Esophagus squamous epithelium (tissue), 5 donors: ENCODE measurements at regions not wholly inside any gene's neighbourhood (a gene's known extent, or its start where the extent isn't known, plus 50 kb on each side); places are given as distances from the start of the nearest gene placed in this dataset.

Experiments
- DNase-seq: peaks from one replicate; lab custom pipeline; 2025; lab: John Stamatoyannopoulos, UW
- H3K27ac ChIP-seq, 4 donors: fragments of 200-600 bp; sonication (generic); one replicate each; pipeline ENCODE4 v1.5.1; 2016 to 2019; ENCODE audit warnings: mild to moderate bottlenecking in 1 of 4
- H3K27me3 ChIP-seq, 4 donors: fragments of 200-600 bp; sonication (generic); 1 replicate in 3 of 4; 2 replicates in 1 of 4; pipeline versions ENCODE4 v1.5.1 to v1.6.0; 2017 to 2021; ENCODE audit warnings: antibody characterized with exemption in 1 of 4
- H3K36me3 ChIP-seq, 3 donors: fragments of 200-600 bp; sonication (generic); one replicate each; pipeline ENCODE4 v1.5.1; 2016 to 2019
- H3K4me1 ChIP-seq, 3 donors: fragments of 200-600 bp; sonication (generic); one replicate each; pipeline ENCODE4 v1.5.1; 2017 to 2019
- H3K4me3 ChIP-seq, 4 donors: fragments of 200-600 bp; sonication (generic); 1 replicate in 3 of 4; 2 replicates in 1 of 4; pipeline ENCODE4 v1.5.1; 2016 to 2019; ENCODE audit warnings: mild to moderate bottlenecking in 2 of 4, moderate library complexity in 1 of 4
- H3K9me3 ChIP-seq, 3 donors: fragments of 200-600 bp; sonication (generic); one replicate each; pipeline ENCODE4 v1.5.1; 2016 to 2019
- CTCF ChIP-seq, 6 experiments: fragments of 450-650 bp in 4 of 6; fragments of 200-600 bp in 2 of 6; sonication (generic) in 2 of 6; IDR thresholded peaks; one replicate each; pipeline ENCODE4 v1.5.1; 2016 to 2019; ENCODE audit warnings: antibody characterized with exemption in 6 of 6, mild to moderate bottlenecking in 4 of 6, moderate library complexity in 4 of 6
- POLR2A ChIP-seq, 4 donors: fragments of 450-650 bp; IDR thresholded peaks; one replicate each; pipeline ENCODE4 v1.6.1; 2017; ENCODE audit warnings: antibody characterized with exemption in 4 of 4, mild to moderate bottlenecking in 4 of 4, moderate library complexity in 3 of 4
- WGBS, 2 donors: methylation state at CpG; one replicate each; pipeline ENCODE4 v1.1.5; 2018; 5-methylcytosine and 5-hydroxymethylcytosine counted together
- intact Hi-C: fragments of 100-400 bp; cut with DNase I; formaldehyde crosslinking; loops from one replicate; pipeline ENCODE4 v1.15.0; 2022
- donor health status: DM: yes; HTN: yes; CAD: no.

GRCh38 chr5:110248921-110249320, 477.6 kb downstream of the TMEM232 start:
- no peaks in the 10 kb centered on the region for H3K27me3 ChIP-seq
- no peaks in the 10 kb centered on the region for H3K36me3 ChIP-seq
- intact Hi-C loops: no loop called here
- no peaks in the 10 kb centered on the region for H3K4me1 ChIP-seq
- no peak for DNase-seq
- no peak overlapping the region for H3K4me3 ChIP-seq
- 72 to 78% methylated on average over 3 of the region's 3 CpGs for WGBS, 2 donors
- H3K9me3 ChIP-seq: no peaks in the 10 kb centered on the region
- H3K27ac ChIP-seq: no peak overlapping the region
- TF ChIP-seq POLR2A (IDR thresholded peaks at IDR 0.05) (no peak), CTCF (IDR thresholded peaks at IDR 0.05) (no peak)

GRCh38 chr5:110250355-110250754, 476.1 kb downstream of the TMEM232 start:
- no peak overlapping the region for H3K27ac ChIP-seq
- no peaks in the 10 kb centered on the region for H3K9me3 ChIP-seq
- DNase-seq: no peak
- H3K4me1 ChIP-seq: no peaks in the 10 kb centered on the region
- no peaks in the 10 kb centered on the region for H3K36me3 ChIP-seq
- intact Hi-C loops: no loop called here
- H3K27me3 ChIP-seq: no peaks in the 10 kb centered on the region
- H3K4me3 ChIP-seq: no peak overlapping the region
- TF ChIP-seq POLR2A (IDR thresholded peaks at IDR 0.05) (no peak), CTCF (IDR thresholded peaks at IDR 0.05) (no peak)
- 83 to 93% methylated on average over 1 of the region's 1 CpG for WGBS, 2 donors

- H3K27me3 ChIP-seq: no peaks in the 10 kb centered on the region
- H3K9me3 ChIP-seq: no peaks in the 10 kb centered on the region
- H3K4me3 ChIP-seq: no peak overlapping the region
- TF ChIP-seq POLR2A (IDR thresholded peaks at IDR 0.05) (no peak), CTCF (IDR thresholded peaks at IDR 0.05) (no peak)
- intact Hi-C loops: no loop called here
- no peak for DNase-seq
- no peaks in the 10 kb centered on the region for H3K36me3 ChIP-seq
- no peak overlapping the region for H3K27ac ChIP-seq
- H3K4me1 ChIP-seq: no peaks in the 10 kb centered on the region
Measured at GRCh38 chr5:110250755-110251154, 475.7 kb downstream of the TMEM232 start.

GRCh38 chr5:110251366-110251765, 475.1 kb downstream of the TMEM232 start:
- TF ChIP-seq POLR2A (IDR thresholded peaks at IDR 0.05) (no peak), CTCF (IDR thresholded peaks at IDR 0.05) (no peak)
- 60 to 61% methylated on average over 2 of the region's 2 CpGs for WGBS, 2 donors
- Histone ChIP-seq H3K36me3 (no peaks in the 10 kb centered on the region), H3K4me3 (no peak overlapping the region), H3K9me3 (no peaks in the 10 kb centered on the region), H3K27ac (no peak overlapping the region), H3K4me1 (no peaks in the 10 kb centered on the region), H3K27me3 (no peaks in the 10 kb centered on the region)
- DNase-seq: no peak
- intact Hi-C loops: no loop called here

GRCh38 chr5:110255194-110255593, 471.3 kb downstream of the TMEM232 start:
- intact Hi-C loops: no loop called here
- H3K36me3 ChIP-seq: no peaks in the 10 kb centered on the region
- H3K27me3 ChIP-seq: no peaks in the 10 kb centered on the region
- H3K9me3 ChIP-seq: no peaks in the 10 kb centered on the region
- 71 to 93% methylated on average over 1 of the region's 1 CpG for WGBS, 2 donors
- no peak overlapping the region for H3K27ac ChIP-seq
- no peak overlapping the region for H3K4me3 ChIP-seq
- no peaks in the 10 kb centered on the region for H3K4me1 ChIP-seq
- TF ChIP-seq CTCF (IDR thresholded peaks at IDR 0.05) (no peak), POLR2A (IDR thresholded peaks at IDR 0.05) (no peak)
- no peak for DNase-seq
